A549 (cell line): ENCODE measurements at regions not wholly inside any gene's neighbourhood (a gene's known extent, or its start where the extent isn't known, plus 50 kb on each side); places are given as distances from the start of the nearest gene placed in this dataset.

Experiments used
- CTCF ChIP-seq: fragments of >200 bp; sonication (Bioruptor Twin); formaldehyde crosslinking; IDR thresholded peaks from 3 replicates; pipeline ENCODE4 v1.5.1; 2016
- ESRRA ChIP-seq: fragments of 150-350 bp; IDR thresholded peaks from 2 replicates; pipeline ENCODE4 v1.6.1; 2014; ENCODE audit warnings: mild to moderate bottlenecking, low read length, borderline replicate concordance
- HDAC2 ChIP-seq: fragments of 200-600 bp; sonication (generic); IDR thresholded peaks from 2 replicates; pipeline ENCODE4 v1.6.1; 2016
- MAX ChIP-seq: IDR thresholded peaks from 2 replicates; pipeline ENCODE4 v1.6.1; 2012
- MYC ChIP-seq: IDR thresholded peaks from 2 replicates; pipeline ENCODE4 v1.6.1; 2012; ENCODE audit warnings: mild to moderate bottlenecking, inconsistent platforms, low read length, improper control_type of control experiment, borderline replicate concordance
- NR3C1 ChIP-seq: fragments of >200 bp; sonication (Bioruptor Twin); formaldehyde crosslinking; IDR thresholded peaks from 3 replicates; pipeline ENCODE4 v1.6.1; 2017
- RAD21 ChIP-seq, 2 experiments: fragments of >200 bp in 1 of 2; sonication (Bioruptor Twin) in 1 of 2; formaldehyde crosslinking in 1 of 2; IDR thresholded peaks in 1 of 2; conservative IDR thresholded peaks in 1 of 2; 2 replicates in 1 of 2; 3 replicates in 1 of 2; pipeline ENCODE4 v1.6.1; 2012 to 2018; ENCODE audit warnings: inconsistent platforms in 1 of 2

GRCh38 chr22:33213383-33214075, 155.3 kb upstream of the SYN3 start:
- TF ChIP-seq ESRRA = no peak
- TF ChIP-seq CTCF = no peak
- no peak for TF ChIP-seq RAD21 (conservative IDR thresholded peaks at IDR 0.05 in 1 of 2, IDR thresholded peaks at IDR 0.05 in 1 of 2)
- no peak for TF ChIP-seq HDAC2
- no peak for TF ChIP-seq NR3C1
- no peak for TF ChIP-seq MYC
- no peak for TF ChIP-seq MAX
